Muscle layer of colon (tissue), 2 donors: ENCODE measurements at regions not wholly inside any gene's neighbourhood (a gene's known extent, or its start where the extent isn't known, plus 50 kb on each side); places are given as distances from the start of the nearest gene placed in this dataset.

Experiments
- H3K27ac ChIP-seq: one replicate; pipeline ENCODE4 v1.7.0; 2013; ENCODE audit warnings: low read depth, mild to moderate bottlenecking, low read length, moderate library complexity
- H3K27me3 ChIP-seq, 2 donors: one replicate each; pipeline ENCODE4 v1.7.0; 2013; ENCODE audit warnings: low read length in 2 of 2, mild to moderate bottlenecking in 2 of 2; ENCODE audit not compliant: insufficient read depth in 2 of 2, control insufficient read depth in 1 of 2
- H3K36me3 ChIP-seq: one replicate; pipeline ENCODE4 v1.7.0; 2013; ENCODE audit warnings: mild to moderate bottlenecking, low read length; ENCODE audit not compliant: insufficient read depth
- H3K4me1 ChIP-seq: one replicate; pipeline ENCODE4 v1.7.0; 2013; ENCODE audit warnings: mild to moderate bottlenecking, low read length; ENCODE audit not compliant: insufficient read depth
- H3K4me3 ChIP-seq, 2 donors: one replicate each; pipeline ENCODE4 v1.7.0; 2013; ENCODE audit warnings: low read length in 2 of 2, low read depth in 1 of 2, mild to moderate bottlenecking in 1 of 2, moderate library complexity in 1 of 2
- H3K9ac ChIP-seq: one replicate; pipeline ENCODE4 v1.7.0; 2013; ENCODE audit warnings: low read length
- H3K9me3 ChIP-seq: one replicate; pipeline ENCODE4 v1.7.0; 2013; ENCODE audit warnings: mild to moderate bottlenecking, low read length
- donor health status: abdominal sarcoma.
- donor health status: Adenocarcinoma of cecum.

GRCh38 chr1:55826381-55827080, 611.4 kb upstream of the USP24 start:
- Histone ChIP-seq H3K9ac (no peak overlapping the region), H3K27me3 (no peaks in the 10 kb centered on the region), H3K36me3 (no peaks in the 10 kb centered on the region), H3K27ac (no peak overlapping the region), H3K4me3 (no peak overlapping the region), H3K9me3 (no peaks in the 10 kb centered on the region), H3K4me1 (peaks cover 8% of the 10 kb centered on the region)

DNA sequence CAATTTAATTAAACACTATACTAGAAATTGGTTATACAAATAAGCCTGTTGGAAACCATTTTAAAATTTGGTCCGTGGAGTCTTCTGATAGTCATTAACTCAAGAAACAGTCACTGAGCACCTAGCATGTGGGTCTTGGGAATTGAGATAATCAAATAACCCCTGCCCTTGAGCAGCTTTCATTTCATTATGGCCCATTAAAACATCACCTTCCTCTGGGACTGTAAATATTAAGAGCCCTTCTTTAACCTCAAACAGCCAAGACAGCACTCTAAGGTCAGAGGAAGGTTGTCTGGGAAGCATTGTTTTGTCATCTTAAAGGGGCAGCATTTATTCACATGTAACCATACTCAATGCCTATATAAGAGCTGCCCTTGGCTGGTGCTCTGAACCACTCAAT, 610.3 kb upstream of the USP24 start:
- H3K4me1 ChIP-seq, result peaks cover 8% of the 10 kb centered on the region
- H3K27me3 ChIP-seq, result no peaks in the 10 kb centered on the region
- no peaks in the 10 kb centered on the region for H3K9me3 ChIP-seq
- H3K4me3 ChIP-seq, result no peak overlapping the region
- H3K36me3 ChIP-seq, result no peaks in the 10 kb centered on the region
- no peak overlapping the region for H3K27ac ChIP-seq
- H3K9ac ChIP-seq, result no peak overlapping the region

DNA sequence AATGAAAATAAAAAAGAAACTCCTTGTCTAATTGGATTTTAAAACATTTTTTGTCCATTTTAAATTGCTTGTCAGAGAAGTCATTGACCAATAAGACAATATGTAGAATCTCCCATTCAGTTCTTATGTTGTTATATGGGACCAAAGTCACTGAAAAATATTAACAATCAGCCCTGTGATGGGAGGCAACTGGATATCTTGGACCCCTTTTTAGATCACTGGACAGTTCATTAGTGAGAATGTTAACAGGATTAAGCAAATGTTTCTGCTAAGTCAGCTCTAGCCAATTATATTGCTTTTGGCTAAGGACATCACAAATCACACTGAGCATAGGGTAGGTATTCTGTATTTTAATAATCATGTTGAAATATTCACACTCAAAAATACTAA, 609.1 kb upstream of the USP24 start:
- no peaks in the 10 kb centered on the region for H3K9me3 ChIP-seq
- no peaks in the 10 kb centered on the region for H3K27me3 ChIP-seq
- H3K9ac ChIP-seq, result no peak overlapping the region
- H3K4me3 ChIP-seq, result no peak overlapping the region
- no peak overlapping the region for H3K27ac ChIP-seq
- no peaks in the 10 kb centered on the region for H3K36me3 ChIP-seq
- H3K4me1 ChIP-seq, result peaks cover 8% of the 10 kb centered on the region

- Histone ChIP-seq H3K36me3 (no peaks in the 10 kb centered on the region), H3K4me1 (peaks cover 8% of the 10 kb centered on the region), H3K27ac (no peak overlapping the region), H3K4me3 (no peak overlapping the region), H3K9me3 (no peaks in the 10 kb centered on the region), H3K27me3 (no peaks in the 10 kb centered on the region), H3K9ac (no peak overlapping the region)
Observed at GRCh38 chr1:55823541-55824250, 608.5 kb upstream of the USP24 start.

DNA sequence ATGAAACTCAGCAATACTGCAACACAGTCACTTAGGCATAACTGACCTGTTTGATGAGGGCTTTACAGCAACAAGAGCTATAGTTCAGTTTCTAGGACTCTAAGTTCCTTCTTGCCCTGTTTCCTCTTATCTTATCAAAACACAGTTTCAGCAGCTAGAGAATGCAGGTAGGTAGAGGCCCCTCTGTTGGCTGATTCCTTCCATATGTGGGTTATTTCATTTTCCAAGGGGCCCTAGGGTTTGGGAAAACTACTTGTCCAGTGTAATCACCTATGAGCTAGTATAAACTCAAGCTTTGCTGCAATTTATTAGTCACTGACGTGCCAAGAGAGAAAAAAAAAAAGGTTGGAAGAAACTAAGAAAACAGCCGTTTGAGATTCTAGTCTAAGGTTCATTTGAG, 607.7 kb upstream of the USP24 start:
- Histone ChIP-seq H3K4me1 (peaks cover 8% of the 10 kb centered on the region), H3K27ac (no peak overlapping the region), H3K4me3 (no peak overlapping the region), H3K36me3 (no peaks in the 10 kb centered on the region), H3K27me3 (no peaks in the 10 kb centered on the region), H3K9ac (no peak overlapping the region), H3K9me3 (no peaks in the 10 kb centered on the region)

- H3K4me1 ChIP-seq, result peaks cover 4% of the 10 kb centered on the region
- no peak overlapping the region for H3K9ac ChIP-seq
- no peak overlapping the region for H3K27ac ChIP-seq
- no peaks in the 10 kb centered on the region for H3K9me3 ChIP-seq
- no peak overlapping the region for H3K4me3 ChIP-seq
- no peaks in the 10 kb centered on the region for H3K27me3 ChIP-seq
- H3K36me3 ChIP-seq, result no peaks in the 10 kb centered on the region
Observed at GRCh38 chr1:55821234-55821633, 606.1 kb upstream of the USP24 start.

GRCh38 chr1:55820501-55820900, 605.3 kb upstream of the USP24 start:
- Histone ChIP-seq H3K27me3 (no peaks in the 10 kb centered on the region), H3K36me3 (no peaks in the 10 kb centered on the region), H3K27ac (no peak overlapping the region), H3K9ac (no peak overlapping the region), H3K4me3 (no peak overlapping the region), H3K9me3 (no peaks in the 10 kb centered on the region), H3K4me1 (no peaks in the 10 kb centered on the region)

DNA sequence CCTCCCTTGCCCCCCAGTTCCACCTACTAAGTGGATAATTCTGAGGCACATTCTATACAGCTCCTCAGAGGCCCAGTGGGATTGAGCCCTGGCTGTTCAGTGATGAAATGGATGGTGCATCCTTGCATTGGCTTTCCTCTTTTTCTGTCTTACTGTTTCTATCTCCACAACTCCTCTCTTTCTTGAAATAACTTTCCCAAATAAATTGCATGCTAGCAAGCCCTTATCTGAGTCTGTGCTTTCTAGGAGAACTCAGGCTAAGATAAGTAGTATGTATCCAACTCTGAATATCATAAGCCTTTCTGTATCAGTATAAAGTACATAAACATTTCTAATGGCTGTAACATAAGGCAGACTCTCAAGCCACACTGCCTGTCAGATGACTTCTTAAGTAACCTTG, 603.8 kb upstream of the USP24 start:
- H3K9me3 ChIP-seq, result no peaks in the 10 kb centered on the region
- peaks cover 6% of the 10 kb centered on the region for H3K4me1 ChIP-seq
- no peak overlapping the region for H3K27ac ChIP-seq
- H3K36me3 ChIP-seq, result no peaks in the 10 kb centered on the region
- no peak overlapping the region for H3K4me3 ChIP-seq
- no peak overlapping the region for H3K9ac ChIP-seq
- no peaks in the 10 kb centered on the region for H3K27me3 ChIP-seq

GRCh38 chr1:55816456-55817426, 601.6 kb upstream of the USP24 start:
- no peaks in the 10 kb centered on the region for H3K27me3 ChIP-seq
- H3K4me3 ChIP-seq, result no peak overlapping the region
- H3K36me3 ChIP-seq, result no peaks in the 10 kb centered on the region
- H3K4me1 ChIP-seq, result peaks cover 24% of the 10 kb centered on the region
- H3K9me3 ChIP-seq, result no peaks in the 10 kb centered on the region
- no peak overlapping the region for H3K9ac ChIP-seq
- no peak overlapping the region for H3K27ac ChIP-seq

DNA sequence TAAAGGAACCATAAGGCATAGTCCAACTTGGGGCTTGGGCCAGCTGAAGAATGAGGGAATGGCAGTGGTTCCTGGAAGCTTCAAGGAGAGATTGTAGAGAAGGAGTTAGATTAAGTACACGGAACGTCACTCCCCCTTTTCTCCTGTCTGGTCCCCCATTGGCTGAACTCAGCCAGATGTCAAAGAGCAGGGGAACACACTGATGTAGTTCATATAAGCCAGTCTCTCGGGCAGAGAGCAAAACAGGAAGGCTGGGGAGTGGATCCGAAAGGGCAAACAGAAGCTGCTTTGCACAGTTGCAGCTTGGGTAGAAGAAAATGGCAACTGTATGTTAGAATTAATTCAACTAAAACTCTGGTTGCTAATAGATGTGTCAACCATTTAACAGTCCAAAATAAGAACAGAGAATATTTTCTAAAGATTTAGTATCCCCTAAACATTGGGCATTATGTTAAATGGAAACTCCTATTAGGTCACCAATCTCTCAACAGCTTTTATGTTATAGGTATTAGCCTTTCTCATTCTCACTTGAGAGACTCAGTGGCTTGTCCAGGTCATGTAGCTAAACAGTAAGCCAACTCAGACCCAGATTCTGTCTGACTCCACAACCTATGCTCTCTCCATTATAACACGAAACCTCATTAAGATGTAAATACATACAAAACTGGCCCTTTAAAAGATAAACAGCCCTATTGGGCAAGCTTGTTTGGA, 600.7 kb upstream of the USP24 start:
- H3K27ac ChIP-seq, result no peak overlapping the region
- H3K4me3 ChIP-seq, result no peak overlapping the region
- no peaks in the 10 kb centered on the region for H3K36me3 ChIP-seq
- H3K9ac ChIP-seq, result no peak overlapping the region
- H3K9me3 ChIP-seq, result no peaks in the 10 kb centered on the region
- H3K27me3 ChIP-seq, result no peaks in the 10 kb centered on the region
- peaks cover 24% of the 10 kb centered on the region for H3K4me1 ChIP-seq

DNA sequence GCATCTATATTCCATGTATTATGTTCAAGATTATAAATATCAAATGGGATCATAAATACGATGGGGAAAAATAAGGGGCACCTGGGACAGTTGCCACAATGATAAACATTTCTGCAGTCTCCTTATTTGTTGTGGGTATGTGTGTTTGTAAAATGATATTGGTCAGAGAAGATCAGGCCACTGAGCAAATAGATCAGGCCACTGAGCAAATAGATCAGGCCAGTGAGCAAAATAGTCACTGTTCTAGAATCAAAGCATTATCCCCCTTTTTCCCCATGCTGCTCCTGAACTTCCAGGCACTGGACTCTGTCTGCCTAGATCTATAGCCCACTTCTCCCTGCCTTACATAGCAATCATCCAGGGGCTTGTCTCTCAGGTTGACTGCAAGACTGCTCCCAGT, 599.8 kb upstream of the USP24 start:
- no peak overlapping the region for H3K27ac ChIP-seq
- H3K9me3 ChIP-seq, result no peaks in the 10 kb centered on the region
- no peaks in the 10 kb centered on the region for H3K27me3 ChIP-seq
- H3K4me3 ChIP-seq, result no peak overlapping the region
- H3K9ac ChIP-seq, result no peak overlapping the region
- H3K4me1 ChIP-seq, result peaks cover 24% of the 10 kb centered on the region
- no peaks in the 10 kb centered on the region for H3K36me3 ChIP-seq
